RWPE1 (cell line): ENCODE measurements at regions not wholly inside any gene's neighbourhood (a gene's known extent, or its start where the extent isn't known, plus 50 kb on each side); places are given as distances from the start of the nearest gene placed in this dataset.

ENCODE experiments used
- CTCF ChIA-PET: fragments of 350-600 bp; sonication (Branson Sonifier 250); formaldehyde crosslinking; extraction: SDS; loops from one replicate; lab custom pipeline; 2021; lab: Yijun Ruan, JAX
- POLR2A ChIA-PET: fragments of 400-600 bp; formaldehyde crosslinking; extraction: SDS; loops from one replicate; lab custom pipeline; 2020; ENCODE audit warnings: antibody characterized with exemption; ENCODE audit not compliant: low non-redundant PET; lab: Yijun Ruan, JAX
- DNase-seq: peaks from one replicate; pipeline ENCODE4 v3.0.0; 2012; ENCODE audit warnings: low spot score
- H3K27ac ChIP-seq: fragments of 450-650 bp; 2 replicates; pipeline ENCODE4 v1.5.1; 2017
- CTCF ChIP-seq: fragments of 450-650 bp; conservative IDR thresholded peaks from 2 replicates; pipeline ENCODE4 v1.5.1; 2017; ENCODE audit warnings: low read depth, mild to moderate bottlenecking

DNA sequence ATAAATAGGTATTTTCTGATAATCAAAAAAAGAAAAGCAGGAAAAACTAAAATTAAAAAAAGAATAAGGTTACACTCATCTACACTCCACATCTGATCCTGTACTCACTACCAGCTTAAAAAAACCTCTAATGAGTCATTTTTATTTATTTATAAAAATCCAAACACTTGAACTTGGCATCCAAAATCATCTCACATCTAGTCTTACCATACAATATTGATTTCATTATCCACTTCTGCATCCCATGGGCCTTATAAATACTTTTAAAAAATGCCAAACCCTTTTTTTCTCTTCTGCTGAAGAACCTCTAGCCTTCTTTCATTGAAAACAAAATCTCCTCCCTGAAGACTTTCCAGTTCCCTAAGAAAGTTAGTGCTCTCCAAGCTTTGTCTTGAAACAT is 109.7 kb downstream of the TMTC3 start:
- ChIA-PET CTCF (interaction anchor here (0.6 to 0.7 kb wide), 2 partner anchors 14 to 803 kb away, joined by 3 read pairs; no protein-coding TSS in a partner anchor), POLR2A (no interaction called here)
- no peak for DNase-seq
- no peak for TF ChIP-seq CTCF
- no peak overlapping the region for H3K27ac ChIP-seq

GRCh38 chr12:88253371-88253978 is 111.4 kb downstream of the TMTC3 start:
- no peak for DNase-seq
- H3K27ac ChIP-seq, result no peak overlapping the region
- CTCF ChIA-PET, result no interaction called here
- no peak for TF ChIP-seq CTCF
- POLR2A ChIA-PET, result interaction anchor here (0.6 kb wide), 1 partner anchor 26 kb away, joined by 7 read pairs; no protein-coding TSS in a partner anchor

DNA sequence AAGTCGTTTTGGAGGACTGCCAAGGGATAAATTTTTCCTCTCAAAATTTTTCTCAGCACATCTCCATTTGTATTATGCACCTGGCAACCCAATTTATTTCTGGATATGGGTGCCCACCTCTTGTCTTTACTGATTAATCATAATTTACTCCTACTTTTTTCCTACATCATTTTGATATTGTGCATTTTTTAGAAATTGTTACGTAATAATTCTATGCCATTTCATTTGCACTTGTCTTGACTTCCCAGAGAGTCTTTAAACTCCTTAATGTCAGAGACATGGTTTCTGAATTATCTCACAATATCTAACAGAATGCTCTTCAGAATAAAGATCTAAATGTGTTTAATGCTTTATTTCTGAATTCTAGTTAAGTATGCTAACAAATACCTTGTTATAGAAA is 113.1 kb downstream of the TMTC3 start:
- H3K27ac ChIP-seq, result no peak overlapping the region
- CTCF ChIA-PET, result no interaction called here
- no peak for DNase-seq
- POLR2A ChIA-PET, result no interaction called here
- TF ChIP-seq CTCF, result no peak

- POLR2A ChIA-PET, result no interaction called here
- CTCF ChIA-PET, result no interaction called here
- TF ChIP-seq CTCF, result no peak
- no peak overlapping the region for H3K27ac ChIP-seq
- no peak for DNase-seq
These were observed 113.7 kb downstream of the TMTC3 start for GRCh38 chr12:88255847-88256246.

GRCh38 chr12:88258396-88258795 is 116.3 kb downstream of the TMTC3 start:
- POLR2A ChIA-PET, result no interaction called here

DNA sequence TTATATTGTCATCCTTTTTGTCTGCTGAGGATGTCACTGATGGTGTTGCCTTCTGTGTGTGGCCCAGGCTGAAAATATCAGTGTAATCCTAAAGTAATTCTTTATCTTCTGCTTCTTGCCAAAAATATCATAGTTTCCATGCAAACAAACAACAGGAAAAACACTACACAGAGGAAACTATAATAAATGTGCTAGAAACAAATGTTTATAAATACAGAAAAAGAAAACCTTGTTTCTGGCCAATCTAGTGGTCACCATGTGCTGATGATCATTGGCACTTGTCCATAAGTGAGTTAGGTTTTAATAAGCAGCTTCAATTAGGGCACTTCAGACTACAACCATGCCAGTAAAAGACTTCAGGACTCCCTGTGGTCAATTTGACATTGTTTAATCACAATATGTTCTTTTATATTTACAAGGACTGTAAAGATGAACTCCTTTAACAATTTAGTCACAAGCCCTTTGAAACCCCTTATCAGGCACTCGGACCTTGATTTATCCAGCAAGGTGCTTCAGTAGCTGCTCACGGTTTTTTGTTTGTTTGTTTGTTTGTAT is 124.8 kb downstream of the TMTC3 start:
- ChIA-PET POLR2A (no interaction called here), CTCF (no interaction called here)
- DNase-seq, result no peak

More at GRCh38 chr12:88258396-88258795, 116.3 kb downstream of the TMTC3 start:
- CTCF ChIA-PET, result no interaction called here
- H3K27ac ChIP-seq, result no peak overlapping the region
- DNase-seq, result no peak
- TF ChIP-seq CTCF, result no peak

More for the DNA sequence above, 124.8 kb downstream of the TMTC3 start:
- no peak for TF ChIP-seq CTCF
- H3K27ac ChIP-seq, result no peak overlapping the region
